ENCODE measurements at regions not wholly inside any gene's neighbourhood (a gene's known extent, or its start where the extent isn't known, plus 50 kb on each side); places are given as distances from the start of the nearest gene placed in this dataset.

GRCh38 chr2:144578099-144578498 is 58.2 kb upstream of the ZEB2 start:
- H3K27ac Mint-ChIP-seq (ENCODE audit: unreplicated experiment), result no peak overlapping the region
- H3K4me3 Mint-ChIP-seq (ENCODE audit: unreplicated experiment), result no peak overlapping the region
- peaks cover 4% of the 10 kb centered on the region for H3K4me1 Mint-ChIP-seq (ENCODE audit: low read depth)
- DNase-seq (ENCODE audit: low spot score), result no peak
- no peaks in the 10 kb centered on the region for H3K27me3 Mint-ChIP-seq (ENCODE audit: low read depth)
- no peaks in the 10 kb centered on the region for H3K9me3 Mint-ChIP-seq (ENCODE audit: low read depth)
- no peaks in the 10 kb centered on the region for H3K36me3 Mint-ChIP-seq (ENCODE audit: low read depth)
- no peak for TF ChIP-seq CTCF (IDR thresholded peaks at IDR 0.05)

GRCh38 chr2:144572977-144573376 is 53.1 kb upstream of the ZEB2 start:
- no peaks in the 10 kb centered on the region for H3K9me3 Mint-ChIP-seq (ENCODE audit: low read depth)
- no peaks in the 10 kb centered on the region for H3K4me1 Mint-ChIP-seq (ENCODE audit: low read depth)
- no peak overlapping the region for H3K27ac Mint-ChIP-seq (ENCODE audit: unreplicated experiment)
- H3K27me3 Mint-ChIP-seq (ENCODE audit: low read depth), result no peaks in the 10 kb centered on the region
- H3K4me3 Mint-ChIP-seq (ENCODE audit: unreplicated experiment), result no peak overlapping the region
- no peak for DNase-seq (ENCODE audit: low spot score)
- no peak for TF ChIP-seq CTCF (IDR thresholded peaks at IDR 0.05)
- no peaks in the 10 kb centered on the region for H3K36me3 Mint-ChIP-seq (ENCODE audit: low read depth)

GRCh38 chr2:144571770-144572169 is 51.9 kb upstream of the ZEB2 start:
- TF ChIP-seq CTCF (IDR thresholded peaks at IDR 0.05), result no peak
- no peaks in the 10 kb centered on the region for H3K36me3 Mint-ChIP-seq (ENCODE audit: low read depth)
- no peaks in the 10 kb centered on the region for H3K4me1 Mint-ChIP-seq (ENCODE audit: low read depth)
- H3K27me3 Mint-ChIP-seq (ENCODE audit: low read depth), result no peaks in the 10 kb centered on the region
- no peak for DNase-seq (ENCODE audit: low spot score)
- H3K9me3 Mint-ChIP-seq (ENCODE audit: low read depth), result no peaks in the 10 kb centered on the region
- no peak overlapping the region for H3K27ac Mint-ChIP-seq (ENCODE audit: unreplicated experiment)
- H3K4me3 Mint-ChIP-seq (ENCODE audit: unreplicated experiment), result no peak overlapping the region

- Mint-ChIP-seq H3K36me3 (ENCODE audit: low read depth) (no peaks in the 10 kb centered on the region), H3K4me3 (ENCODE audit: unreplicated experiment) (no peak overlapping the region), H3K4me1 (ENCODE audit: low read depth) (no peaks in the 10 kb centered on the region), H3K27ac (ENCODE audit: unreplicated experiment) (no peak overlapping the region), H3K27me3 (ENCODE audit: low read depth) (no peaks in the 10 kb centered on the region), H3K9me3 (ENCODE audit: low read depth) (no peaks in the 10 kb centered on the region)
- no peak for TF ChIP-seq CTCF (IDR thresholded peaks at IDR 0.05)
- no peak for DNase-seq (ENCODE audit: low spot score)
Measured at GRCh38 chr2:144570566-144570965, 50.6 kb upstream of the ZEB2 start.
